ENCODE measurements at regions not wholly inside any gene's neighbourhood (a gene's known extent, or its start where the extent isn't known, plus 50 kb on each side); places are given as distances from the start of the nearest gene placed in this dataset.

GRCh38 chr3:76873532-76874242, 166.2 kb upstream of the ROBO2 start:
- Histone ChIP-seq H3K79me2 (ENCODE audit: low read length) (no peaks in the 10 kb centered on the region), H3K4me2 (ENCODE audit: low read length) (no peak overlapping the region)
- TF ChIP-seq EZH2phosphoT487 (IDR thresholded peaks at IDR 0.05; ENCODE audit: low read depth) (no peak), CTCF (IDR thresholded peaks at IDR 0.05; ENCODE audit: low read depth, low read length) (no peak)

GRCh38 chr3:76879959-76880358, 159.9 kb upstream of the ROBO2 start:
- Histone ChIP-seq H3K9me3 (ENCODE audit: insufficient read depth, low read length) (no peaks in the 10 kb centered on the region), H3K27ac (ENCODE audit: low read length) (no peak overlapping the region), H3K4me2 (ENCODE audit: low read length) (no peak overlapping the region), H3K4me3 (ENCODE audit: low read length) (no peak overlapping the region), H4K20me1 (ENCODE audit: insufficient read depth, low read length) (no peaks in the 10 kb centered on the region), H3K36me3 (replicated peaks; ENCODE audit: low read depth, low read length) (no peaks in the 10 kb centered on the region), H3K27me3 (ENCODE audit: low read depth, low read length) (no peaks in the 10 kb centered on the region), H2AFZ (ENCODE audit: low read depth, low read length) (no peak overlapping the region), H3K9ac (ENCODE audit: low read length) (no peak overlapping the region), H3K4me1 (ENCODE audit: low read length) (no peaks in the 10 kb centered on the region), H3K79me2 (ENCODE audit: low read length) (no peaks in the 10 kb centered on the region)
- TF ChIP-seq EZH2phosphoT487 (IDR thresholded peaks at IDR 0.05; ENCODE audit: low read depth) (no peak), CTCF (IDR thresholded peaks at IDR 0.05; ENCODE audit: low read depth, low read length) (no peak)

More at GRCh38 chr3:76873532-76874242, 166.2 kb upstream of the ROBO2 start:
- H3K9ac ChIP-seq (ENCODE audit: low read length): no peak overlapping the region
- no peaks in the 10 kb centered on the region for H4K20me1 ChIP-seq (ENCODE audit: insufficient read depth, low read length)
- no peak overlapping the region for H3K4me3 ChIP-seq (ENCODE audit: low read length)
- no peak overlapping the region for H3K27ac ChIP-seq (ENCODE audit: low read length)
- H3K27me3 ChIP-seq (ENCODE audit: low read depth, low read length): no peaks in the 10 kb centered on the region
- H2AFZ ChIP-seq (ENCODE audit: low read depth, low read length): 0 out of 2 replicates have a peak overlapping the region, but pooled peaks have one; percentile 4
- no peaks in the 10 kb centered on the region for H3K36me3 ChIP-seq (replicated peaks; ENCODE audit: low read depth, low read length)
- H3K4me1 ChIP-seq (ENCODE audit: low read length): no peaks in the 10 kb centered on the region
- H3K9me3 ChIP-seq (ENCODE audit: insufficient read depth, low read length): no peaks in the 10 kb centered on the region

GRCh38 chr3:76886761-76887500, 153.0 kb upstream of the ROBO2 start:
- TF ChIP-seq EZH2phosphoT487 (IDR thresholded peaks at IDR 0.05; ENCODE audit: low read depth) (no peak), CTCF (IDR thresholded peaks at IDR 0.05; ENCODE audit: low read depth, low read length) (no peak)
- no peak overlapping the region for H3K9ac ChIP-seq (ENCODE audit: low read length)
- no peaks in the 10 kb centered on the region for H3K27me3 ChIP-seq (ENCODE audit: low read depth, low read length)
- H2AFZ ChIP-seq (ENCODE audit: low read depth, low read length): no peak overlapping the region
- no peaks in the 10 kb centered on the region for H4K20me1 ChIP-seq (ENCODE audit: insufficient read depth, low read length)
- H3K27ac ChIP-seq (ENCODE audit: low read length): no peak overlapping the region
- no peaks in the 10 kb centered on the region for H3K79me2 ChIP-seq (ENCODE audit: low read length)
- H3K9me3 ChIP-seq (ENCODE audit: insufficient read depth, low read length): no peaks in the 10 kb centered on the region
- H3K4me1 ChIP-seq (ENCODE audit: low read length): no peaks in the 10 kb centered on the region
- H3K36me3 ChIP-seq (replicated peaks; ENCODE audit: low read depth, low read length): no peaks in the 10 kb centered on the region
- H3K4me2 ChIP-seq (ENCODE audit: low read length): no peak overlapping the region
- H3K4me3 ChIP-seq (ENCODE audit: low read length): no peak overlapping the region

- Histone ChIP-seq H4K20me1 (ENCODE audit: insufficient read depth, low read length) (no peaks in the 10 kb centered on the region), H2AFZ (ENCODE audit: low read depth, low read length) (no peak overlapping the region), H3K4me1 (ENCODE audit: low read length) (no peaks in the 10 kb centered on the region), H3K36me3 (replicated peaks; ENCODE audit: low read depth, low read length) (no peaks in the 10 kb centered on the region), H3K4me3 (ENCODE audit: low read length) (no peak overlapping the region), H3K27me3 (ENCODE audit: low read depth, low read length) (no peaks in the 10 kb centered on the region), H3K27ac (ENCODE audit: low read length) (no peak overlapping the region), H3K4me2 (ENCODE audit: low read length) (no peak overlapping the region), H3K9ac (ENCODE audit: low read length) (no peak overlapping the region), H3K79me2 (ENCODE audit: low read length) (no peaks in the 10 kb centered on the region), H3K9me3 (ENCODE audit: insufficient read depth, low read length) (no peaks in the 10 kb centered on the region)
- no peak for TF ChIP-seq CTCF (IDR thresholded peaks at IDR 0.05; ENCODE audit: low read depth, low read length)
- no peak for TF ChIP-seq EZH2phosphoT487 (IDR thresholded peaks at IDR 0.05; ENCODE audit: low read depth)
Measured at GRCh38 chr3:76888856-76889255, 151.0 kb upstream of the ROBO2 start.

All from OCI-LY3 (cell line).